HG03442 (cell line): ENCODE measurements at regions not wholly inside any gene's neighbourhood (a gene's known extent, or its start where the extent isn't known, plus 50 kb on each side); places are given as distances from the start of the nearest gene placed in this dataset.
"Not testable (repeated sequence)": the region's sequence is repeated elsewhere in the genome, so short reads cannot be mapped to it uniquely, and the experiment has no call there.

Experiments used
- ATAC-seq: cut with Tn5 transposase; IDR thresholded peaks from one replicate; pipeline ENCODE4 v1.9.1; 2021; ENCODE audit warnings: mild to moderate bottlenecking, moderate library complexity; ENCODE audit not compliant: unreplicated experiment

DNA sequence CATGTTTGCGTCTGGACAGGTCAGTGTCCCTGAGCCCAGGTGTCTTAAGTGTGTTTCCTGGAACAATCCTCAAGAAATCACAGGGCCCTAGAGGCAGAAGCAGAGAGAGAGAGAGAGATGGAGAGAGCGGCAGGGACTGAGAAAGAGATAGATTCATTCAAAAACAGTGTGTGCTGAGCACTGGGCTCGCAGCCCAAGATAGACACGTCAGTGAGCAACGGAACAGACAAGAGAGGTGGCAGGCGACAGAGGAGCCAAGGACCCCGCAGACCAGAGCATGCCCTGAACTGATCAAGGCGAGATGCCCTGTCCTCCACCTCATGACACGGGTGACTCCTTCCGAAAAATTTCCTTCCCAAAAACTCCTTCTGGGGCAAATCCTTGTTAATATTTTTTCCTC, 362.0 kb upstream of the SULF2 start:
- ATAC-seq = no peak

DNA sequence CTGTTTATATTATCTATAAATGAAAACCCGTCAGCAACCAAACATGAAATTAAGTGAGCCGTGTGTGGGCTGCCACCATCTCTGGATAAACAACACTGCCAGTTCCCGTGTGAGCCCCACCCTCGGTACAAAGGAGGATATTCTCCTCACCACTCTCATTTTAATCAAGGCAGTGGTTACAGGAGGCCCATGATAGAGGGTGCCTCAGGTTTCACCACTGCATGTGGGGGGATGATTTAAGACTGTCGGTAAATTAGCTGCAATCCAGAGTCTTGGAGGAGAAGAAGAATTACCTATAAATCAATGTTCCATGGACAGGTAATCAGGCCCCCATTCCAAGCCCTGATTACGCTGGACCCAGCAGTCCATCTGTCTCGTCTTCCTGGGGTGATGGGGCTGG, 361.6 kb upstream of the SULF2 start:
- no peak for ATAC-seq

DNA sequence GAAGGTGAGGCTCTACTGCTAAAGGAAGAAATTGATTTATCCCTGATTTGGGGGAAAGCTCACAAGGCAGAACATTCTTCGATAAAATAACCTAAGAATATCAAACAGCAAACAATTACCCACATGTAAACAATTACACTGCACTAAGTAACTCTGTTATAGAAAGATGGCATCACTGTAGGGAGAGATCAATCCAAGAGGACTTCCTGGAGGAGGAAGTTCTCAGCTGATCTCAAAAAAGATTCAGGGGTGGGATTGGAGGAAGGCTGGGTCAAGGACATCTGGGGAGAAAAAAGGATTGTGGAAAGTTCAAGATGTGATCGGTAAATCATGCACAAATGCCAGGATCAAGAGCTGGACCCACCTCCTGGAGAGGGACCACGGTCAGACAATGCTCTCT, 361.0 kb upstream of the SULF2 start:
- ATAC-seq = no peak

DNA sequence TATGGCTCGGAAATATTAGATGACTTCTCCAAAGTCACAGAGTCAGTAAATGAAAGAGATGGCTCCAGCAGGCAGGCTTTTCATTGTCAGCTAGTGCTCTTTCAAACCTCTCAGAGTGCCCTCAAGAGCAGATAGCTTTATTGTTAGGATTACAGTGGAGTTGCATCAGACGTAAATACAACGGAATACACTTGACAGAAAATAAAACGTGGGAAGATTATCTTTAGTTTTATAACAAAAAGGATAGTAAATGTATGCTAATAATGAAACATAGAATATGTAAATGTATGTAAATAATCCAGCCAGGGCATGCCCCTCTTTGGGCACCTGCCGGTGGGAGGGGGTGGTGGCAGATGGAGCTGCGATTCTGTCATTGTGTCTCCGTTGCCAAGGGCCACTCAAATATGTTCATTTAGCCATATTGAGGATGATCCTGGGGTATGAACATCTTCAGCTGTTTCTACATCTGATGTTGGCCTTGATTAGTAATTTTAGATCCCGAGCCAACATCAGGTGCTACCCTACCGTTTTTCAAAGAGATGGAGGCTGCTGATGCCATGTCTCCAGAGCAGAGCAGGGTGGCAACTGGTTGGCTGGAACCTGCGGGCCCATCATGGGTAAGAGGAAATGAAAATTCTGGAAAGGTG, 358.3 kb upstream of the SULF2 start:
- no peak for ATAC-seq

DNA sequence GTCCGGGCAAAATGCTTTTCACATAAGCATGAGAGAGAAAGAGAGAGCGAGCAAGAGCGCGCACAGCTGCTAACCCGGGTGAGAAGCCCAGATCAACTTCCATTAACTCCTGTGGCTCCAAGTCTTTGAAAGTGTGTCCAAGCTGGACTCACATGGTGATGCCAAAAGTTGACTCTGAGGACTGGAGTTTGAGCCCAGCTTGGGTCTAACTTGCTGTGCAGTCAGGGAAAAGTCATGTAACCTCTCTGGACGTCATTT, 357.2 kb upstream of the SULF2 start:
- no peak for ATAC-seq

DNA sequence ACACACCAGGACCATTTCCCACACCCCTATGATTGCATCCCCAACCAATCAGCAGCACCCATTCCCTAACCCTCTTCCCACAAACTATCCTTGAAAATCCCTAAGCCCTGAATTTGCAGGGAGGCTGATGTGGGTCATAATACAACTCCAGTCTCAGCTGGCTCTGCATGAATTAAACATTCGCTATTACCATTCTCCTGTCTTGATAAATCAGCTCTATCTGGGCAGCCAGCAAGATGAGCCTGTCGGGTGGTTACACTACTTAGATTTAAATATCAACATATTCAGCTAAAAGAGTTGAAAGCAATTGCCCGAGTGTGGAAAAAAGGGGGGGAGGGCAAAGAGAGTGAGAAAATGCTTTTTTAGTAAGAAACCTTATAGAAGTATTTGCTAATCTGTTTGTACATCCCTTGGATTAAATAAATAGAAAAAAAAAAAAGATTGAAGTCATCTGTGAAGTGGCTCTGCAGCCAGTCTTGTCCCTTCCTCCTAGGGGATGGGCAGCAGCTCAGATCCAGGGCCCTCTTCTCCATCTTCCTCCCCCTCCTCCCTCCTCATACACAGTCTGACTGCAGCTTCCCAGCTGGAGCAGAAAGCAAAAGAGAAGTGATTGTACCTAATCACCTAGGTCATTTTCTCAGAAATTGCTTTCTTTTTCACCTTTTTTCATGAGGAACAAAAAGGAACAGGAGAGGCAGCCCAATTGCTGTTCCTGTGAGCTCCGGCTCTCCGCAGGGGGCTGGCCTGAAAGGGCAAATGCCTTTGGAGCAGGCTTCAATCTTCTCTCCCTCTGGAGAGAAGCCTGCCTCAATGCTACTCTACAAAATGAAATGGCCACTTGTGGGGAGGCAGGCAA, 356.6 kb upstream of the SULF2 start:
- ATAC-seq = no peak

DNA sequence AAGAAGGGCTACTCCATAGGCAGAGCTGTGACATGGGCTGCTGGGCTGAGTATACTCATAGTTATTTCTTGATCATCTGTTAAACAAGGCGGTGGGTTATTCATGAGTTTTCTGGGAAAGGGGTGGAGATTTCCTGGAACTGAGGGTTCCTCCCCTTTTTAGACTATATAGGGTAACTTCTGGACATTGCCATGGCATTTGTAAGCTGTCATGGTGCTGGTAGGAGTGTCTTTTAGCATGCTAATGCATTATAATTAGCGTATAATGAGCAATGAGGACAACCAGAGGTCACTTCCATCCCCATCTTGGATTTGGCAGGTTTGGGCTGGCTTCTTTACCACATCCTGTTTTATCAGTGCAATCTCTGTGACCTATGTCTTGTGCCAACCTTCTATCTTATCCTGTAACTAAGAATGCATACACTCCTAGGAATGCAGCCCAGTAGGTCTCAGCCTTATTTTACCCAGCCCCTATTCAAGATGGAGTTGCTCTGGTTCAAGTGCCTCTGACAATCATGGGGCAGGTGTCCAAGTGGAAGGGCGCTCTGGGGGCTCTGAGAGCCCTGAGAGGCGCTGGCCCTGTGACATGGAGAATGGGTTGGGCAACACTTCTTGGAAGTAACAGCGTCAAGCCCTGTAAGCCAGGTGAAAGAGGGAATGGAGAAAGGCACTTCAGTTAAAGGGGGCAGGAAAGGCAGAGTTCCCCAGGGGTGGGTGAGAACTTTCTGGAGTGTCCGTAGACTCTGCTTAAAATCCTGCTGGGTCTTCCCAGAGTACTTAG, 354.2 kb upstream of the SULF2 start:
- no peak for ATAC-seq

DNA sequence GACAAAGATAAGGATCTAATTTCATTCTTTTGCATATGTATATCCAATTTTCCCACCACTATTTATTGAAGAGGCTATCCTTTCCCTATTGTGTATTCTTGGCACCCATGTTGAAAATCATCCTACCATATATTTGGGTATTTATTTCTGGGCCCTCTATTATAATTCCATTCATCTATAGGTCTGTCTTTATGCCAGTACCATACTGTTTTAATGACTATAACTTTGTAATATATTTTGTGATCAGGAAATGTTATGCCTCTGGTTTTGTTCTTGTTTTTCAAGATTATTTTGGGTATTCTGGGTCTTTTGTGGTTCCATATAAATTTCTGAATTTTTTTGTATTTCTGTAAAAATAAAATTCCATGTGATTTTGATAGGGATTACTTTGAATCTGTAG, 347.6 kb upstream of the SULF2 start:
- no peak for ATAC-seq

DNA sequence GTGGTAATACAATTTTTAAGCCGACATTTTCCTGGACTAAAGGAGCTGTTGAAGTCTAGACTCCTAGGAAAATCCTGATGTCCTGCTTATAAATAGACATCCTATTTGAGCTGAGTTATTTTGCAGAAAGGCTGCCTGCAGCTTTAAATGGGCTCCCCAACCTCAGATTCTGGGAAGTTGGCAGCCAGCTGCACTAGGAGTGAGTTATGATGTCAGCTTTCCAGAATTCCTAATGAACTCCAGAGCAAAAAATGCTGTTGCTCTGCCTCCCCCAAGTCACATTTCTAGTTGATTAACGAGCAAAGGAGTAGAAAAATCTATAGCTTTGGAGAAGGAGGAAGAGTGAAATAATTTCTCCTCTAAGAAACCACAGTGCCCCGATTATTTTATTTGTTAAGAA, 346.3 kb upstream of the SULF2 start:
- no peak for ATAC-seq

DNA sequence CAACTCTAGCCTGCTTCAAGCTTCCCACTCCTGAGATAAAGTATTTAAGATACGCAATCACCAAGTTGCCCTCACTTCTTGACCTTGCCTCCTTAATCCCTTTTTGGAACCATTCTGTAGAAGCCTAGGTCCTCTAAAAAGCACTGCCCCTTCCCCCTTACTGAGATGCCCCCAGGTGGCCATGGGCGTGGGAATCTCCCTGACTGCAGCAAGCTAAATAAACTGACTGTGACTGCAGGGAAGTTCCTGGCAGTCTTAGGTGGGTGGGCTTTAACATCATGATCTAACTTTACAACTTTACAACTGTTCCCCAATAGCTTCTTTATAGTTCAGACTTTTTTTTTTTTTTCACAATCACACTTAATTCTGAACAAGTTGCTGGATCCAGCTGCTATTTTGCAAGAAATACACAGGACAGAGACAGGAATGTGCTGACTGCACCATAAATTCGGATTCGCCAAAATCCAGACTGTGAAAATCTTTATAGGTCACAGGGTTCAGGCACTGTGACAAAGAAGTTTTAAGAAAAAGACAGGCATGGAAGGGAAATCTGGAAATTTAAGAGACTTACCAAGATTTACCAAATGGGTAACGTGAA, 344.2 kb upstream of the SULF2 start:
- no peak for ATAC-seq

DNA sequence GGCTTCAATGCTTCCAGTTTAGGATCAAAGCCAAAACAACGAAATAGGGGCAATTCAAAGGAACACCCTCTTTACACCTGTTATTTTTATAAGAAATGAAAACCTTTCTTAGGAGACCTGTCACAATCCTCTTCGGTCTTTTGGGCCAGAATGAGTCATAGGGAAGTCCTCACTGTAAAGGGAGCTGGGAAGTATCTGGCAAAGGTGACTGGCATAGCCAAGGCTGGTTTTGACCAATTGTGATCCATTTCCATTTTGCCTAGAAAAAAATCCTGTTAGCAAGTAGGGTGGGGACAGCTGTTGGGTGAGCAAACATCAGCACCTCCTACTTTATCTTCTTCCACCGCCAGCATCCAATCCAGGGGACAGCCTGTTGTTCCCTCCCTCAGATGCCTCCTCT, 343.2 kb upstream of the SULF2 start:
- ATAC-seq = no peak

DNA sequence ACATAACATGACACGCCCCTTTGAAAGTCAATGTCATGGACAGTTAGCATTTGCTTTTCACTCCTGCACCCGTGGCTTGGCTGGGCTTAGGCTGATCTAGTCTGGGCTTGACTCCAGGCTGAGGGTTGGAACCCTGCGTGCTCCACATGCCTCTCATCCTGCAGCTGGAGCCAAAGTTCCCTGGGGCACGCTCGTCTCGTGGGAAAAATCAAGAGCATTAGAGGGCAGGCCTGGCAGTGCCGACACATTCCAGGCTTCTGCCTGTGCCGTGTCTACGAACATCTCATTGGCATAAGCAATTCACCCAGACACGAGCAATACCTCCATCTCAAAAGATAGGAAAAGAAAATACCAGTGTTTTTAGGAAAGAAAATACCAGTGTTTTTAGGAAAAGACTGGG, 342.7 kb upstream of the SULF2 start:
- not testable (repeated sequence) for ATAC-seq

DNA sequence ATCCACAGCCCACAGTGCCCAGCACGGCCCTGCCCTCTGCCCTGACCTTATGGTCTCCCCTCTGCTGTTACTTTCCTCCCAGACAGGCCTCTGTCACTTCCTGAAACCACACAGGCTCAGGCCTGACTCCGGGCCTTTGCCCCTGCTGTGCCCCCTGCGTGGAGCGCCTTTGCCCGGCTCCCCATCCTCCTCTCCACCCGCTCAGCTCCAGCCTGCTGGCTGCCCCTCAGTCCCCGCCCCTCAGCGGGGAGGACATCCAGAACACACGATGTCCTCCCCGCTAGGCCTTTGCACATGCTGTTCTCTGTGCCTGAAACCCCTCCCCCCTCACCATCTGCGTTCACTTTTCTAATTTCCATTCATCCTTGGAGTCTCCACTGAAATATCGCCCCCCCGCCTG, 341.9 kb upstream of the SULF2 start:
- not testable (repeated sequence) for ATAC-seq

DNA sequence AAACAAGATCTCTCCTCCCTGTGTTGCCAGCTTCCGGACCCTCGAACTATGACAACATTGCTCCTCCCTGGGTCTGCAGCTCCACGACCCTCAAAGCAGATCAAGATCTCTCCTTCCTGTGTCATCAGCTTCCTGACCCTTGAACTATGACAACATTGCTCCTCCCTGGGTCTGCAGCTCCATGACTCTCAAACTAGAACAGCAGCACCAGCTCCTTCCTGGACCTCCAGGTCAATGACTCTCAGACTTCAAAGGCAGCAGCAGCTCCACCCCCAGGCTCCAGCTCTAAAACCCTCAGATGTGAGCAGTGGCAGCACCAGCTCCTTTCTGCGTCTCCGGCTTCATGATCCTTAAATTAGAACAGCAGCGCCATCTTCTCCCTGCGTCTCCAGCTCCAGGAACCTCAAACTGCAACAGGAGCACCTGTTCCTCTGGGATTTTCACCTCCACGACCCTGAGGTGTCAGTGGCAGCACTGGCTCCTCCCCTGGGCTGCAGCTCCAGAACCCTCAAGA, 341.0 kb upstream of the SULF2 start:
- ATAC-seq = no peak

DNA sequence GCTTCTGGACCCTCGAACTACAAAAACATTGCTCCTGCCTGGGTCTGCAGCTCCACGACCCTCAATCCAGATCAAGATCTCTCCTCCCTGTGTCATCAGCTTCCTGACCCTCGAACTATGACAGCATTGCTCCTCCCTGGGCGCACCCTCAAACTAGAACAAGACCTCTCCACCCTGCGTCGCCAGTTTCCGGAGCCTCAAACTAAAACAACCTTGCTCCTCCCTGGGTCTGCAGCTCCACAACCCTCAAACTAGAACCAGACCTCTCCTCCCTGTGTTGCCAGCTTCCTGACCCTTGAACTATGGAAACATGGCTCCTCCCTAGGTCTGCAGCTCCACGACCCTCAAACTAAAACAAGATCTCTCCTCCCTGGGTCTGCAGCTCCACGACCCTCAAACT, 339.7 kb upstream of the SULF2 start:
- no peak for ATAC-seq

DNA sequence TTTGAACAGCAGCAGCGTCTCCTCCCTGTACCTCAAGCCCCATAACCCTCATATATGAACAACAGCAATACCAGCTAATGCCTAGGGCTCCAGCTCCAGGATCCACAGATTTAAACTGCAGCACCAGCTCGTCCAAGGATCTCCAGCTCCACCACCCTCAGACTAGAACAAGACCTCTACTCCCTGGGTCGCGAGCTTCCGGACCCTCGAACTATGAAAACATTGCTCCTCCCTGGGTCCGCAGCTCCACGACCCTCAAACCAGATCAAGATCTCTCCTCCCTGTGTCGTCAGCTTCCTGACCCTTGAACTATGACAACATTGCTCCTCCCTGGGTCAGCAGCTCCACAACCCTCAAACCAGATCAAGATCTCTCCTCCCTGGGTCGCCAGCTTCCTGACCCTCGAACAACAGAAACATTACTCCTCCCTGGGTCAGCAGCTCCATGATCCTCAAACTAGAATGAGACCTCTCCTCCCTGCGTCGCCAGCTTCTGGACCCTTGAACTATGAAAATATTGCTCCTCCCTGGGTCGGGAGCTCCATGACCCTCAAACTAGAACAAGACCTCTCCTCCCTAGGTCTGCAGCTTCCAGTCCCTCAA, 339.0 kb upstream of the SULF2 start:
- ATAC-seq = no peak

DNA sequence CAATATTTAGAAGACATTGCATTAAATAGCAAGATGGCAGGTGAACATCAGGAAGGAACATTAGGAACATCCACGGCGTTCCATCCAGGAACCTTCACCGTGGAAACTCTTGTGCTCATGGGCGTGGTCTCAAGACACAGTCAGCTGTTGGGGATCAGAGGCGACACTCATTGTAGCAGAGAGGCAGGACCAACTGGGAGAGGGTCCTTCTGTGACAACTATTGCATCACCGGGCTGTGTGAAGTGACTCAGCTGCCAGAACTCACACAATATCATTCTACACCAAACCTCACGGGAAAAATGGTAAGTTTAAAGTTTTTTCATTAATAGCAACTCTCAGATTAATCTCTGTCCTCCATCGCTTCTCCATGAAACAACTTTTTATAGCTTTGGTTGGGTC, 334.8 kb upstream of the SULF2 start:
- ATAC-seq = no peak

DNA sequence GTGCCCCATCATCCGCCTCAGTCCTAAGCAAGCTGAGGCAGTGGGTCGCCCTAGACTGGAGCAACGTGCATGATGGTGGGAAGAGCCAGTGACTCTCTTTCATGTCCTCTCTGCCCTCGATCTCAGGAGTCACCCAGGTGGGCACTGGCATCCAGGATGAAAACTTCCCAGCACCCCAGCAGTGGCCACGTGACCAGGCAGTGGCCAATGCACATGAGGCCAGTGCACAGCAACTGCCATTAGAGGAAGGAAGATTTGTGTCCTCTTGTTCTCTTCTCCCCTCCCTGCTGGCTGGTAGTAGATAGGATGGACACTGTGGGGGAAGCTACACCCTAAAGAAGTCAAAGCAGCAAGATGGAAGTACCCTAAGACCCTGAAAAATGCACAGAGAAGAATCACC, 334.1 kb upstream of the SULF2 start:
- ATAC-seq = not testable (repeated sequence)

DNA sequence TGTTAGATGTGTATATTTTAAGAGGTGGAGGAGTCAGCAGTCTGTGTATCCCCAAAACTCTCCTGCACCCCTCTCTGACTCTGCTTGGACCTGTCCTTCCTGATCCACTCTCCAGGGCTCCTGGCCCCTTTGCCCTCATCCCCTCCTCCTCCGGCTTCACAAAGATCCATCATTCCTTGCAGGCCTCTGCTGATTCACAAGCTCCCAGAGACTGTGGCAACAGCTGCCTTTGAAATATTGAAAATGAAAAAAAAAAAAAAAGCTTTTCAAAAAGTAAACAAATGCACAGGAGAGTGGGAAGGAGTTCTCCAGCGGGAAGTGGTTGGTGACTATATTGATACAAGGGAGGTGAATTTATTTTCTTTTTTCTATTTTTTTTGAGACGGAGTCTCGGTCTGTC, 330.2 kb upstream of the SULF2 start:
- no peak for ATAC-seq

DNA sequence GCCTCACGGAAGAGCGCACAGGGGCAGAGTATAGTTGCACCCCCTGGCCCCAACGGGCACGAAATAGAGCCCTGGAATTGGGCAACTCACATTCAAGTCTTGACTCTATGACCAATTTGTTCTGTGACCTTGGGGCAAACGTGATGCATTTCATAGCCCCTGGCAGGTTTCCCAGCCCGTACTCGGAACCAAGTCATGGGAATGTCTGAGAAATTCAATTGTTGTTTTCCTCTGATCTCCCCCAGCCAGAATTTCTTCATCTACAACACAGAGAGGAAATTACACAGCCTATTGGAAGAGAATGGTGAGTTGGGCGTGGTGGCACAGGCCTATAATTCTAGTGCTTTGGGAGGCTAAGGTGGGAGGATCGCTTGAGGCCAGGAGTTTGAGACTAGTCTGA, 322.3 kb upstream of the SULF2 start:
- ATAC-seq = no peak

DNA sequence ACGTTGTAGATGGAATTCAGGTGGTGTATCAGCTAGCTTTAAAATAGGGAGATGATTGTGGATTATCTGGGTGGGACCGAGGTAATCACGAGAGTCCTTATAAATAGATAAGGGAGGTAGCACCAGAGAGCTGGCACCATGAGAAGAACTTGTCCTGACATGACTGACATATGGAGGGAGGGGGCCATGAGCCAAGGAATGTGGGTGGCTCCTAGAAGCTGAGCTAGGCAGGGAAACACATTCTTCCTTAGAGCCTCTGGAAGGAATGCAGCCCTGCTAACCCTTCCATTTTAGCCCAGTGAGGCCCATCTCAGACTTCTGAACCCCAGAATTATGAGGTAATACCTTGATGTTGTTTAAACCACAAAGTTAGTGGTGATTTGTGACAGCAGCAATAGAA, 321.1 kb upstream of the SULF2 start:
- no peak for ATAC-seq
